PFSK-1 (cell line): ENCODE measurements at regions not wholly inside any gene's neighbourhood (a gene's known extent, or its start where the extent isn't known, plus 50 kb on each side); places are given as distances from the start of the nearest gene placed in this dataset.

Source experiments
- FOXP2 ChIP-seq: optimal IDR thresholded peaks from 2 replicates; pipeline ENCODE3; 2011; ENCODE audit warnings: borderline replicate concordance, control low read depth, inconsistent platforms; ENCODE audit not compliant: insufficient read depth; ENCODE audit errors: extremely low read length, extremely low read depth
- POLR2AphosphoS5 ChIP-seq: IDR thresholded peaks from 2 replicates; pipeline ENCODE4 v1.6.1; 2012; ENCODE audit warnings: low read depth, mild to moderate bottlenecking, control low read depth, low read length, moderate library complexity
- SIN3A ChIP-seq: IDR thresholded peaks from 2 replicates; pipeline ENCODE4 v1.6.1; 2012; ENCODE audit warnings: mild to moderate bottlenecking, low read length, moderate library complexity, borderline replicate concordance; ENCODE audit not compliant: insufficient read depth
- TAF1 ChIP-seq: IDR thresholded peaks from 2 replicates; pipeline ENCODE4 v1.6.1; 2012; ENCODE audit warnings: low read length, control low read depth, borderline replicate concordance; ENCODE audit not compliant: insufficient read depth
- TF ChIP-seq, protein P1 (sequence below), 2 experiments: IDR thresholded peaks; 2 replicates each; pipeline versions ENCODE4 v1.6.1 to v1.8.0; 2011 to 2012; ENCODE audit warnings: low read depth in 2 of 2, low read length in 2 of 2, control low read depth in 1 of 2, inconsistent platforms in 1 of 2, mild to moderate bottlenecking in 1 of 2, moderate library complexity in 1 of 2; ENCODE audit not compliant: insufficient read depth in 1 of 2

GRCh38 chr20:17793986-17794385 lies 94.2 kb downstream of the BANF2 start:
- TF ChIP-seq FOXP2 (no peak), SIN3A (no peak), POLR2AphosphoS5 (no peak), TAF1 (no peak)
- TF ChIP-seq, protein P1, sequence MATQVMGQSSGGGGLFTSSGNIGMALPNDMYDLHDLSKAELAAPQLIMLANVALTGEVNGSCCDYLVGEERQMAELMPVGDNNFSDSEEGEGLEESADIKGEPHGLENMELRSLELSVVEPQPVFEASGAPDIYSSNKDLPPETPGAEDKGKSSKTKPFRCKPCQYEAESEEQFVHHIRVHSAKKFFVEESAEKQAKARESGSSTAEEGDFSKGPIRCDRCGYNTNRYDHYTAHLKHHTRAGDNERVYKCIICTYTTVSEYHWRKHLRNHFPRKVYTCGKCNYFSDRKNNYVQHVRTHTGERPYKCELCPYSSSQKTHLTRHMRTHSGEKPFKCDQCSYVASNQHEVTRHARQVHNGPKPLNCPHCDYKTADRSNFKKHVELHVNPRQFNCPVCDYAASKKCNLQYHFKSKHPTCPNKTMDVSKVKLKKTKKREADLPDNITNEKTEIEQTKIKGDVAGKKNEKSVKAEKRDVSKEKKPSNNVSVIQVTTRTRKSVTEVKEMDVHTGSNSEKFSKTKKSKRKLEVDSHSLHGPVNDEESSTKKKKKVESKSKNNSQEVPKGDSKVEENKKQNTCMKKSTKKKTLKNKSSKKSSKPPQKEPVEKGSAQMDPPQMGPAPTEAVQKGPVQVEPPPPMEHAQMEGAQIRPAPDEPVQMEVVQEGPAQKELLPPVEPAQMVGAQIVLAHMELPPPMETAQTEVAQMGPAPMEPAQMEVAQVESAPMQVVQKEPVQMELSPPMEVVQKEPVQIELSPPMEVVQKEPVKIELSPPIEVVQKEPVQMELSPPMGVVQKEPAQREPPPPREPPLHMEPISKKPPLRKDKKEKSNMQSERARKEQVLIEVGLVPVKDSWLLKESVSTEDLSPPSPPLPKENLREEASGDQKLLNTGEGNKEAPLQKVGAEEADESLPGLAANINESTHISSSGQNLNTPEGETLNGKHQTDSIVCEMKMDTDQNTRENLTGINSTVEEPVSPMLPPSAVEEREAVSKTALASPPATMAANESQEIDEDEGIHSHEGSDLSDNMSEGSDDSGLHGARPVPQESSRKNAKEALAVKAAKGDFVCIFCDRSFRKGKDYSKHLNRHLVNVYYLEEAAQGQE (IDR thresholded peaks at IDR 0.05; ENCODE audit: insufficient read depth in 1 of 2, low read depth in 2 of 2, low read length in 2 of 2) = no peak

GRCh38 chr20:17790296-17790695 lies 90.5 kb downstream of the BANF2 start:
- TF ChIP-seq TAF1 = no peak
- no peak for TF ChIP-seq FOXP2
- TF ChIP-seq POLR2AphosphoS5 = no peak
- no peak for TF ChIP-seq SIN3A
- TF ChIP-seq, protein P1 (IDR thresholded peaks at IDR 0.05; ENCODE audit: insufficient read depth in 1 of 2, low read depth in 2 of 2, low read length in 2 of 2) = no peak

- no peak for TF ChIP-seq POLR2AphosphoS5
- no peak for TF ChIP-seq FOXP2
- TF ChIP-seq, protein P1 (IDR thresholded peaks at IDR 0.05; ENCODE audit: insufficient read depth in 1 of 2, low read depth in 2 of 2, low read length in 2 of 2) = no peak
- TF ChIP-seq SIN3A = no peak
- TF ChIP-seq TAF1 = no peak
These were observed 88.0 kb downstream of the BANF2 start for GRCh38 chr20:17787816-17788215.

- TF ChIP-seq FOXP2 (no peak), SIN3A (no peak), POLR2AphosphoS5 (no peak), TAF1 (no peak)
- TF ChIP-seq, protein P1 (IDR thresholded peaks at IDR 0.05; ENCODE audit: insufficient read depth in 1 of 2, low read depth in 2 of 2, low read length in 2 of 2) = no peak
These were observed 86.5 kb downstream of the BANF2 start for GRCh38 chr20:17786221-17786718.
